Panc1 (cell line): ENCODE measurements at regions not wholly inside any gene's neighbourhood (a gene's known extent, or its start where the extent isn't known, plus 50 kb on each side); places are given as distances from the start of the nearest gene placed in this dataset.

Experiments
- ATAC-seq: fragments of 200-7000 bp; cut with Tn5 transposase; 2 replicates; pipeline ENCODE4 v1.9.1; 2020; ENCODE audit warnings: mild to moderate bottlenecking, moderate library complexity
- BruUV-seq: library from RNA; stranded (reverse); fragments of 400-500 nt; replicated peaks from 2 replicates; lab custom pipeline; 2021; lab: Mats Ljungman, UMichigan
- CTCF ChIA-PET: fragments of 300-600 bp; sonication (Branson Sonifier 250); formaldehyde crosslinking; loops from one replicate; lab custom pipeline; 2022; ENCODE audit warnings: antibody characterized with exemption; lab: Charles Lee
- POLR2A ChIA-PET: fragments of 300-600 bp; sonication (Branson Sonifier 250); formaldehyde crosslinking; loops from one replicate; lab custom pipeline; 2022; ENCODE audit warnings: antibody characterized with exemption; lab: Charles Lee
- DNase-seq: peaks from one replicate; pipeline ENCODE4 v3.0.0-alpha.2; 2010; ENCODE audit warnings: low read depth, low spot score
- H3K27ac ChIP-seq: 2 replicates; pipeline ENCODE4 v1.5.1; 2011; ENCODE audit warnings: mild to moderate bottlenecking, low read length, inconsistent platforms
- H3K27me3 ChIP-seq: fragments of 200-500 bp; sonication (Bioruptor generic); 2 replicates; pipeline ENCODE4 v1.6.0; 2014; ENCODE audit warnings: low read length, inconsistent platforms; ENCODE audit not compliant: control insufficient read depth, insufficient read depth
- H3K36me3 ChIP-seq: fragments of 200-500 bp; sonication (Bioruptor generic); 2 replicates; pipeline ENCODE4 v1.5.1; 2014; ENCODE audit warnings: inconsistent platforms, mild to moderate bottlenecking, low read length, moderate library complexity; ENCODE audit not compliant: control insufficient read depth, insufficient read depth
- H3K4me1 ChIP-seq: 2 replicates; pipeline ENCODE4 v1.5.1; 2011; ENCODE audit warnings: inconsistent platforms, mild to moderate bottlenecking, low read length, moderate library complexity; ENCODE audit not compliant: control insufficient read depth, insufficient read depth
- H3K4me3 ChIP-seq, 2 experiments: 2 replicates each; pipeline ENCODE4 v1.5.1; 2011 to 2012; ENCODE audit warnings: low read depth in 2 of 2, low read length in 2 of 2, mild to moderate bottlenecking in 2 of 2, inconsistent platforms in 1 of 2, moderate library complexity in 1 of 2
- H3K9me3 ChIP-seq: fragments of 200-500 bp; sonication (Bioruptor generic); 2 replicates; pipeline ENCODE4 v1.5.1; 2014; ENCODE audit warnings: low read depth, mild to moderate bottlenecking, inconsistent platforms, low read length, moderate library complexity; ENCODE audit not compliant: control insufficient read depth, insufficient read depth
- CTCF ChIP-seq: fragments of 450-650 bp; IDR thresholded peaks from 2 replicates; pipeline ENCODE4 v1.5.1; 2017; ENCODE audit warnings: mild to moderate bottlenecking
- POLR2AphosphoS5 ChIP-seq: IDR thresholded peaks from 2 replicates; pipeline ENCODE4 v1.6.1; 2012; ENCODE audit warnings: mild to moderate bottlenecking, low read depth, low read length, moderate library complexity
- REST ChIP-seq, 2 experiments: IDR thresholded peaks; 2 replicates each; pipeline ENCODE4 v1.6.1; 2011 to 2012; ENCODE audit warnings: low read depth in 2 of 2, control low read depth in 1 of 2, low read length in 1 of 2, mild to moderate bottlenecking in 1 of 2, moderate library complexity in 1 of 2; ENCODE audit not compliant: insufficient read depth in 1 of 2
- SIN3A ChIP-seq: IDR thresholded peaks from 2 replicates; pipeline ENCODE4 v1.6.1; 2012; ENCODE audit warnings: low read depth, mild to moderate bottlenecking, low read length, moderate library complexity, borderline replicate concordance; ENCODE audit not compliant: insufficient read depth
- TCF7L2 ChIP-seq: IDR thresholded peaks from 2 replicates; pipeline ENCODE4 v1.6.1; 2011; ENCODE audit warnings: mild to moderate bottlenecking, low read depth, low read length, inconsistent platforms
- in situ Hi-C: cut with HindIII; loops from 2 replicates; pipeline ENCODE4 v1.10.0; 2016; ENCODE audit warnings: low sequenced_read_pairs, low pct_unique_long_range_greater_than_20kb
- intact Hi-C: fragments of 100-400 bp; cut with micrococcal nuclease; formaldehyde crosslinking; loops from one replicate; pipeline ENCODE4 v1.10.0; 2022; ENCODE audit not compliant: unreplicated experiment

- no peak overlapping the region for H3K4me3 ChIP-seq
- H3K36me3 ChIP-seq, result no peaks in the 10 kb centered on the region
- no peak overlapping the region for H3K27ac ChIP-seq
- BruUV-seq, result no TSS peak
- intact Hi-C loops (no loop called here), in situ Hi-C loops (no loop called here)
- TF ChIP-seq CTCF (no peak), REST (IDR thresholded peaks at IDR 0.05; ENCODE audit: insufficient read depth in 1 of 2, low read depth in 2 of 2, low read length in 1 of 2) (no peak), POLR2AphosphoS5 (no peak), SIN3A (no peak), TCF7L2 (no peak)
- no peaks in the 10 kb centered on the region for H3K4me1 ChIP-seq
- ATAC-seq (no peak), DNase-seq (no peak)
- H3K27me3 ChIP-seq, result no peaks in the 10 kb centered on the region
- ChIA-PET CTCF (no interaction called here), POLR2A (no interaction called here)
- H3K9me3 ChIP-seq, result no peaks in the 10 kb centered on the region
These were observed 154.6 kb downstream of the COPRS start for GRCh38 chr17:31704483-31704882.

- TF ChIP-seq TCF7L2 (no peak), POLR2AphosphoS5 (no peak), SIN3A (no peak), REST (IDR thresholded peaks at IDR 0.05; ENCODE audit: insufficient read depth in 1 of 2, low read depth in 2 of 2, low read length in 1 of 2) (no peak), CTCF (no peak)
- no peak overlapping the region for H3K4me3 ChIP-seq
- ATAC-seq, result no peak
- H3K9me3 ChIP-seq, result no peaks in the 10 kb centered on the region
- BruUV-seq, result no TSS peak
- intact Hi-C loops (no loop called here), in situ Hi-C loops (no loop called here)
- POLR2A ChIA-PET, result no interaction called here
- no peak overlapping the region for H3K27ac ChIP-seq
- no peak for DNase-seq
- CTCF ChIA-PET, result no interaction called here
- H3K4me1 ChIP-seq, result no peaks in the 10 kb centered on the region
- no peaks in the 10 kb centered on the region for H3K27me3 ChIP-seq
- H3K36me3 ChIP-seq, result no peaks in the 10 kb centered on the region
These were observed 157.0 kb downstream of the COPRS start for GRCh38 chr17:31702041-31702440.
